ENCODE measurements at regions not wholly inside any gene's neighbourhood (a gene's known extent, or its start where the extent isn't known, plus 50 kb on each side); places are given as distances from the start of the nearest gene placed in this dataset.

DNA sequence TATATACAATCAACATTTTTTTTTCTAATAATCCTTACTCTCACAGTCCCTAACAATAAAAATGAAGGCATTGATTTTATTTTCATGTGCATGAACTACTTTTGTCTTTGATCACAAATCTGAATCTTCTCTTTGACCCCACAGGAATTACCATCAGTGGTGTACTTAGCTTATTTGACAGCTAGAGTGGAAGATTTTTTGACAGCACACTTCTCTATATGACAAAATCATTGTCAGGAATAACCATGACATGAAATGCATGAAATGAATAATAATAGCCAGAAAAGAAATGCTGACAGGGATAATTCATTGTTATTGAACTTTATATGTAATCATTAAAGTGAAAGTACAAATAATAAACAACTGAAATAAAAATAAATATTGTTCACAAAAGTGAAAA is 604.2 kb downstream of the EPHA5 start:
- no peaks in the 10 kb centered on the region for H3K9me3 ChIP-seq (ENCODE audit: control insufficient read depth in 4 of 4, insufficient read depth in 3 of 4, low read length in 3 of 4)
- ATAC-seq (ENCODE audit: insufficient read depth, low FRiP score) (no peak), DNase-seq (no peak)
- no peak for TF ChIP-seq CTCF (IDR thresholded peaks at IDR 0.05; ENCODE audit: control extremely low read depth, extremely low read depth)
- no peak overlapping the region for H3K9ac ChIP-seq (ENCODE audit: insufficient read depth in 1 of 2, low read length in 2 of 2)
- H3K27me3 ChIP-seq (ENCODE audit: control insufficient read depth in 3 of 3, insufficient read depth in 3 of 3, low read length in 2 of 3): no peaks in the 10 kb centered on the region
- no peaks in the 10 kb centered on the region for H3K36me3 ChIP-seq (ENCODE audit: control insufficient read depth in 4 of 4, insufficient read depth in 4 of 4, low read length in 4 of 4)
- no peak overlapping the region for H3K27ac ChIP-seq (ENCODE audit: low read depth in 1 of 2, low read length in 1 of 2)
- no peak overlapping the region for H3K4me3 ChIP-seq
- no peaks in the 10 kb centered on the region for H3K4me1 ChIP-seq (ENCODE audit: control insufficient read depth in 5 of 5, insufficient read depth in 5 of 5, low read length in 5 of 5)

GRCh38 chr4:65063601-65064000 is 606.7 kb downstream of the EPHA5 start:
- H3K36me3 ChIP-seq (ENCODE audit: control insufficient read depth in 4 of 4, insufficient read depth in 4 of 4, low read length in 4 of 4): no peaks in the 10 kb centered on the region
- WGBS, 2 donors: 86 to 87% methylated on average over 1 of the region's 1 CpG
- TF ChIP-seq CTCF (IDR thresholded peaks at IDR 0.05; ENCODE audit: control extremely low read depth, extremely low read depth): no peak

GRCh38 chr4:65050786-65051185 is 619.5 kb downstream of the EPHA5 start:
- no peak overlapping the region for H3K27ac ChIP-seq (ENCODE audit: low read depth in 1 of 2, low read length in 1 of 2)
- H3K9me3 ChIP-seq (ENCODE audit: control insufficient read depth in 4 of 4, insufficient read depth in 3 of 4, low read length in 3 of 4): no peaks in the 10 kb centered on the region
- no peaks in the 10 kb centered on the region for H3K4me1 ChIP-seq (ENCODE audit: control insufficient read depth in 5 of 5, insufficient read depth in 5 of 5, low read length in 5 of 5)
- no peaks in the 10 kb centered on the region for H3K36me3 ChIP-seq (ENCODE audit: control insufficient read depth in 4 of 4, insufficient read depth in 4 of 4, low read length in 4 of 4)
- ATAC-seq (ENCODE audit: insufficient read depth, low FRiP score): no peak
- 0 to 5% methylated on average over 1 of the region's 1 CpG for WGBS, 2 donors
- H3K4me3 ChIP-seq: no peak overlapping the region
- no peak overlapping the region for H3K9ac ChIP-seq (ENCODE audit: insufficient read depth in 1 of 2, low read length in 2 of 2)
- TF ChIP-seq CTCF (IDR thresholded peaks at IDR 0.05; ENCODE audit: control extremely low read depth, extremely low read depth): no peak
- no peaks in the 10 kb centered on the region for H3K27me3 ChIP-seq (ENCODE audit: control insufficient read depth in 3 of 3, insufficient read depth in 3 of 3, low read length in 2 of 3)
- no peak for DNase-seq

More at GRCh38 chr4:65063601-65064000, 606.7 kb downstream of the EPHA5 start:
- no peak for ATAC-seq (ENCODE audit: insufficient read depth, low FRiP score)
- Histone ChIP-seq H3K27me3 (ENCODE audit: control insufficient read depth in 3 of 3, insufficient read depth in 3 of 3, low read length in 2 of 3) (no peaks in the 10 kb centered on the region), H3K9me3 (ENCODE audit: control insufficient read depth in 4 of 4, insufficient read depth in 3 of 4, low read length in 3 of 4) (peaks cover 0 to under 1% (median 0%) of the 10 kb centered on the region in 4 donors), H3K9ac (ENCODE audit: insufficient read depth in 1 of 2, low read length in 2 of 2) (no peak overlapping the region), H3K27ac (ENCODE audit: low read depth in 1 of 2, low read length in 1 of 2) (no peak overlapping the region), H3K4me1 (ENCODE audit: control insufficient read depth in 5 of 5, insufficient read depth in 5 of 5, low read length in 5 of 5) (no peaks in the 10 kb centered on the region), H3K4me3 (no peak overlapping the region)
- DNase-seq: no peak
